ENCODE measurements at regions not wholly inside any gene's neighbourhood (a gene's known extent, or its start where the extent isn't known, plus 50 kb on each side); places are given as distances from the start of the nearest gene placed in this dataset.

DNA sequence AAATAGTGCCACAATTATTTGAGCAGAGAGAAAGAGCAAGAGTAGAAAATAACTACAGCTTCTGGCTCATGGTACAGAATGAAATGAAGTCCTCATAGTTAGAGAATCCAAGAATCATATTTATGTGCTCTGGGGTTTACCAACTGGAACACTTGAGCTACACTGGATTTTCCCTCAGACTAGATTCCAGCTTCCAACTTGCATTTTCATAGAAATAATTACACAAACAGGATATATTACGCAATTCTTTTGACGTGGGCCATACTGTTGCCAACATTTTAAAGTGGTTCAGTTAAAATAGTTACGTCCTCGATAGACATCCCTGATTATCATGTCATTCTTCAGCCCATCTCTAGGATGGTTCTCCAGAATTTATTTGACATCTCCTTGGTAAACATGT lies 129.2 kb downstream of the ETAA1 start:
- TF ChIP-seq, protein P1, sequence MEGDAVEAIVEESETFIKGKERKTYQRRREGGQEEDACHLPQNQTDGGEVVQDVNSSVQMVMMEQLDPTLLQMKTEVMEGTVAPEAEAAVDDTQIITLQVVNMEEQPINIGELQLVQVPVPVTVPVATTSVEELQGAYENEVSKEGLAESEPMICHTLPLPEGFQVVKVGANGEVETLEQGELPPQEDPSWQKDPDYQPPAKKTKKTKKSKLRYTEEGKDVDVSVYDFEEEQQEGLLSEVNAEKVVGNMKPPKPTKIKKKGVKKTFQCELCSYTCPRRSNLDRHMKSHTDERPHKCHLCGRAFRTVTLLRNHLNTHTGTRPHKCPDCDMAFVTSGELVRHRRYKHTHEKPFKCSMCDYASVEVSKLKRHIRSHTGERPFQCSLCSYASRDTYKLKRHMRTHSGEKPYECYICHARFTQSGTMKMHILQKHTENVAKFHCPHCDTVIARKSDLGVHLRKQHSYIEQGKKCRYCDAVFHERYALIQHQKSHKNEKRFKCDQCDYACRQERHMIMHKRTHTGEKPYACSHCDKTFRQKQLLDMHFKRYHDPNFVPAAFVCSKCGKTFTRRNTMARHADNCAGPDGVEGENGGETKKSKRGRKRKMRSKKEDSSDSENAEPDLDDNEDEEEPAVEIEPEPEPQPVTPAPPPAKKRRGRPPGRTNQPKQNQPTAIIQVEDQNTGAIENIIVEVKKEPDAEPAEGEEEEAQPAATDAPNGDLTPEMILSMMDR (IDR thresholded peaks at IDR 0.05): no peak
- TF ChIP-seq ZFX (IDR thresholded peaks at IDR 0.05; ENCODE audit: borderline replicate concordance): no peak

Data from 22Rv1 (cell line).